ENCODE measurements at regions not wholly inside any gene's neighbourhood (a gene's known extent, or its start where the extent isn't known, plus 50 kb on each side); places are given as distances from the start of the nearest gene placed in this dataset.

- no peak for TF ChIP-seq CTCF (IDR thresholded peaks at IDR 0.05; ENCODE audit: low read depth, low read length)
- TF ChIP-seq EZH2phosphoT487 (IDR thresholded peaks at IDR 0.05; ENCODE audit: low read depth): no peak
Measured at GRCh38 chr10:36177071-36177470, 535.0 kb upstream of the FZD8 start.

Data from OCI-LY3 (cell line).